GM23248 (cell line): ENCODE measurements at regions not wholly inside any gene's neighbourhood (a gene's known extent, or its start where the extent isn't known, plus 50 kb on each side); places are given as distances from the start of the nearest gene placed in this dataset.

Experiments used
- EZH2 ChIP-seq: fragments of 200-600 bp; sonication (generic); IDR thresholded peaks from 2 replicates; pipeline ENCODE4 v1.6.1; 2018; ENCODE audit warnings: antibody characterized with exemption, mild to moderate bottlenecking; ENCODE audit not compliant: insufficient read depth, poor library complexity, severe bottlenecking
- EZH2phosphoT487 ChIP-seq: fragments of 200-600 bp; sonication (generic); IDR thresholded peaks from 2 replicates; pipeline ENCODE4 v1.6.1; 2018; ENCODE audit warnings: antibody characterized with exemption, moderate library complexity, mild to moderate bottlenecking, low read depth; ENCODE audit not compliant: insufficient read depth

- no peak for TF ChIP-seq EZH2
- no peak for TF ChIP-seq EZH2phosphoT487
Measured at GRCh38 chr5:125485771-125486170, 739.3 kb upstream of the ZNF608 start.
